Breast epithelium (tissue), 4 donors: ENCODE measurements at regions not wholly inside any gene's neighbourhood (a gene's known extent, or its start where the extent isn't known, plus 50 kb on each side); places are given as distances from the start of the nearest gene placed in this dataset.

Experiments
- DNase-seq, 2 donors: peaks; one replicate each; pipeline ENCODE4 v3.0.0-alpha.2; 2019; ENCODE audit warnings: low spot score in 2 of 2
- H3K27ac ChIP-seq, 2 donors: fragments of 200-600 bp; sonication (generic) in 1 of 2; one replicate each; pipeline ENCODE4 v1.5.1; 2016 to 2019; ENCODE audit warnings: mild to moderate bottlenecking in 1 of 2
- H3K27me3 ChIP-seq, 2 donors: fragments of 200-600 bp; sonication (generic) in 1 of 2; one replicate each; pipeline versions ENCODE4 v1.5.1 to v1.6.0; 2017 to 2019; ENCODE audit warnings: control low read depth in 1 of 2, mild to moderate bottlenecking in 1 of 2
- H3K36me3 ChIP-seq: fragments of 200-600 bp; one replicate; pipeline ENCODE4 v1.5.1; 2019
- H3K4me1 ChIP-seq, 2 donors: fragments of 200-600 bp; sonication (generic); one replicate each; pipeline ENCODE4 v1.5.1; 2016 to 2019; ENCODE audit warnings: control low read depth in 1 of 2
- H3K4me3 ChIP-seq, 3 donors: fragments of 200-600 bp; sonication (generic); 1 replicate in 2 of 3; 2 replicates in 1 of 3; pipeline ENCODE4 v1.5.1; 2016 to 2019; ENCODE audit warnings: mild to moderate bottlenecking in 3 of 3, moderate library complexity in 2 of 3
- H3K9me3 ChIP-seq, 2 donors: fragments of 200-600 bp; sonication (generic) in 1 of 2; one replicate each; pipeline ENCODE4 v1.5.1; 2016 to 2019; ENCODE audit warnings: control low read depth in 1 of 2
- CTCF ChIP-seq, 3 donors: fragments of 450-650 bp; IDR thresholded peaks; one replicate each; pipeline ENCODE4 v1.5.1; 2016 to 2017; ENCODE audit warnings: antibody characterized with exemption in 3 of 3, mild to moderate bottlenecking in 3 of 3, moderate library complexity in 3 of 3
- POLR2A ChIP-seq: fragments of 450-650 bp; IDR thresholded peaks from one replicate; pipeline ENCODE4 v1.6.1; 2016; ENCODE audit warnings: antibody characterized with exemption, mild to moderate bottlenecking, moderate library complexity
- POLR2AphosphoS5 ChIP-seq, 3 donors: sonication (generic); formaldehyde crosslinking; IDR thresholded peaks; one replicate each; pipeline ENCODE4 v1.6.1; 2017; ENCODE audit warnings: antibody characterized with exemption in 3 of 3
- intact Hi-C: fragments of 100-400 bp; cut with DNase I; formaldehyde crosslinking; loops from one replicate; pipeline ENCODE4 v1.15.1; 2023; ENCODE audit warnings: low total_unique reads

GRCh38 chr11:17138562-17138961 is 61.1 kb upstream of the RPS13 start:
- no peaks in the 10 kb centered on the region for H3K9me3 ChIP-seq
- H3K36me3 ChIP-seq, result no peaks in the 10 kb centered on the region
- TF ChIP-seq POLR2AphosphoS5 (IDR thresholded peaks at IDR 0.05) (no peak), CTCF (IDR thresholded peaks at IDR 0.05) (no peak), POLR2A (no peak)
- no peak overlapping the region for H3K27ac ChIP-seq
- DNase-seq, result no peak
- H3K4me1 ChIP-seq, result no peaks in the 10 kb centered on the region
- no peak overlapping the region for H3K4me3 ChIP-seq
- H3K27me3 ChIP-seq, result no peaks in the 10 kb centered on the region
- intact Hi-C loops, result no loop called here

- Histone ChIP-seq H3K27me3 (no peaks in the 10 kb centered on the region), H3K27ac (no peak overlapping the region), H3K4me1 (no peaks in the 10 kb centered on the region), H3K36me3 (no peaks in the 10 kb centered on the region), H3K4me3 (no peak overlapping the region), H3K9me3 (no peaks in the 10 kb centered on the region)
- TF ChIP-seq POLR2A (no peak), POLR2AphosphoS5 (IDR thresholded peaks at IDR 0.05) (no peak), CTCF (IDR thresholded peaks at IDR 0.05) (no peak)
- DNase-seq, result no peak
- intact Hi-C loops, result no loop called here
Measured at GRCh38 chr11:17135916-17136683, 58.6 kb upstream of the RPS13 start.

GRCh38 chr11:17132654-17133053 is 55.2 kb upstream of the RPS13 start:
- no peaks in the 10 kb centered on the region for H3K9me3 ChIP-seq
- H3K4me3 ChIP-seq, result no peak overlapping the region
- no peaks in the 10 kb centered on the region for H3K4me1 ChIP-seq
- intact Hi-C loops, result no loop called here
- no peak for TF ChIP-seq POLR2AphosphoS5 (IDR thresholded peaks at IDR 0.05)
- no peak for TF ChIP-seq POLR2A
- no peak for TF ChIP-seq CTCF (IDR thresholded peaks at IDR 0.05)
- H3K27me3 ChIP-seq, result no peaks in the 10 kb centered on the region
- H3K27ac ChIP-seq, result no peak overlapping the region
- DNase-seq, result no peak
- H3K36me3 ChIP-seq, result peaks cover 1% of the 10 kb centered on the region

- no peak overlapping the region for H3K27ac ChIP-seq
- no peaks in the 10 kb centered on the region for H3K4me1 ChIP-seq
- intact Hi-C loops, result no loop called here
- H3K4me3 ChIP-seq, result no peak overlapping the region
- no peak for DNase-seq
- TF ChIP-seq CTCF (IDR thresholded peaks at IDR 0.05) (no peak), POLR2A (no peak), POLR2AphosphoS5 (IDR thresholded peaks at IDR 0.05) (no peak)
- no peaks in the 10 kb centered on the region for H3K9me3 ChIP-seq
- no peaks in the 10 kb centered on the region for H3K27me3 ChIP-seq
- H3K36me3 ChIP-seq, result peaks cover 4% of the 10 kb centered on the region
Measured at GRCh38 chr11:17129003-17129402, 51.5 kb upstream of the RPS13 start.
